ENCODE measurements at regions not wholly inside any gene's neighbourhood (a gene's known extent, or its start where the extent isn't known, plus 50 kb on each side); places are given as distances from the start of the nearest gene placed in this dataset.

- Histone ChIP-seq H2BK12ac (ENCODE audit: insufficient read length, low read depth, low read length) (no peak overlapping the region), H4K5ac (ENCODE audit: insufficient read length, low read depth, low read length) (no peak overlapping the region), H3K18ac (ENCODE audit: insufficient read length, low read depth, low read length) (no peak overlapping the region), H4K20me1 (ENCODE audit: control insufficient read depth, insufficient read depth, insufficient read length) (no peaks in the 10 kb centered on the region), H3K4me2 (ENCODE audit: insufficient read depth, insufficient read length, low read length) (no peak overlapping the region), H3K23ac (ENCODE audit: insufficient read length, low read depth, low read length) (no peak overlapping the region), H3K23me2 (ENCODE audit: insufficient read length, low read depth, low read length, poor library complexity, severe bottlenecking) (no peaks in the 10 kb centered on the region), H2BK5ac (ENCODE audit: insufficient read length, low read length) (no peak overlapping the region), H3T11ph (ENCODE audit: low read length) (no peak overlapping the region), H3K79me2 (ENCODE audit: insufficient read depth, low read length) (no peaks in the 10 kb centered on the region), H2BK20ac (ENCODE audit: low read depth, low read length, poor library complexity, severe bottlenecking) (no peak overlapping the region), H3K4me1 (ENCODE audit: insufficient read depth, low read length) (0 out of 2 replicates have a peak, but pooled peaks cover 3% of the 10 kb centered on the region), H4K91ac (ENCODE audit: insufficient read length, low read depth, low read length) (no peak overlapping the region), H3K14ac (ENCODE audit: insufficient read depth, low read length) (no peak overlapping the region), H3K9me3 (ENCODE audit: control insufficient read depth, low read depth, low read length) (no peaks in the 10 kb centered on the region), H3K4ac (ENCODE audit: low read depth, low read length) (no peak overlapping the region), H3K27ac (ENCODE audit: insufficient read length, low read depth, low read length) (no peak overlapping the region), H3K27me3 (ENCODE audit: insufficient read depth, low read length) (no peaks in the 10 kb centered on the region), H3K9ac (ENCODE audit: extremely low read depth, insufficient read length, low read length) (no peak overlapping the region), H2AK5ac (ENCODE audit: insufficient read length, low read length) (no peak overlapping the region), H3K79me1 (ENCODE audit: insufficient read depth, low read depth, low read length, poor library complexity, severe bottlenecking) (no peaks in the 10 kb centered on the region), H2AFZ (ENCODE audit: low read length) (no peak overlapping the region), H4K8ac (replicated peaks; ENCODE audit: insufficient read length, low read depth, low read length) (no peak overlapping the region), H2BK15ac (ENCODE audit: low read depth, low read length) (no peak overlapping the region), H2BK120ac (ENCODE audit: low read depth, low read length, poor library complexity, severe bottlenecking) (no peak overlapping the region), H3K56ac (ENCODE audit: insufficient read length, low read depth, low read length) (no peak overlapping the region)
- peaks cover 0 to 4% of the 10 kb centered on the region in 2 experiments; a peak in 1 of 5 replicates for H3K9me3 Mint-ChIP-seq
- H3K4me3 Mint-ChIP-seq = no peak overlapping the region
- H3K36me3 Mint-ChIP-seq (ENCODE audit: insufficient read depth in 1 of 3, low read depth in 3 of 3) = peaks cover 0 to 4% (median 0%) of the 10 kb centered on the region in 3 experiments; a peak in 3 of 7 replicates
- no peaks in the 10 kb centered on the region for H3K27me3 Mint-ChIP-seq (ENCODE audit: low read depth)
- H3K27ac Mint-ChIP-seq = no peak overlapping the region
- DNase-seq = no peak
- no peak for TF ChIP-seq CTCF (conservative IDR thresholded peaks at IDR 0.05)
- peaks cover 7 to 10% of the 10 kb centered on the region in 2 experiments; a peak in 3 of 4 replicates for H3K4me1 Mint-ChIP-seq
Observed at GRCh38 chr4:75180217-75180616, 247.3 kb downstream of the PARM1 start.

Measured in H9 (cell line).